ENCODE measurements at regions not wholly inside any gene's neighbourhood (a gene's known extent, or its start where the extent isn't known, plus 50 kb on each side); places are given as distances from the start of the nearest gene placed in this dataset.

GRCh38 chr16:13479549-13479948 lies 440.4 kb upstream of the ERCC4 start:
- Histone ChIP-seq H3K23me2 (ENCODE audit: insufficient read length, low read depth, low read length, poor library complexity, severe bottlenecking) (no peaks in the 10 kb centered on the region), H4K91ac (ENCODE audit: insufficient read length, low read depth, low read length) (no peak overlapping the region), H3K18ac (ENCODE audit: insufficient read length, low read depth, low read length) (no peak overlapping the region), H2BK15ac (ENCODE audit: low read depth, low read length) (no peak overlapping the region), H4K8ac (replicated peaks; ENCODE audit: insufficient read length, low read depth, low read length) (no peak overlapping the region), H3K23ac (ENCODE audit: insufficient read length, low read depth, low read length) (no peak overlapping the region), H3K9ac (ENCODE audit: extremely low read depth, insufficient read length, low read length) (no peak overlapping the region), H2BK12ac (ENCODE audit: insufficient read length, low read depth, low read length) (no peak overlapping the region), H3K27ac (ENCODE audit: insufficient read length, low read depth, low read length) (no peak overlapping the region), H3K27me3 (ENCODE audit: insufficient read depth, low read length) (no peaks in the 10 kb centered on the region), H2AK5ac (ENCODE audit: insufficient read length, low read length) (no peak overlapping the region), H3T11ph (ENCODE audit: low read length) (no peak overlapping the region), H4K5ac (ENCODE audit: insufficient read length, low read depth, low read length) (no peak overlapping the region), H3K4ac (ENCODE audit: low read depth, low read length) (no peak overlapping the region), H3K56ac (ENCODE audit: insufficient read length, low read depth, low read length) (no peak overlapping the region), H3K79me1 (ENCODE audit: insufficient read depth, low read depth, low read length, poor library complexity, severe bottlenecking) (no peaks in the 10 kb centered on the region), H2BK120ac (ENCODE audit: low read depth, low read length, poor library complexity, severe bottlenecking) (no peak overlapping the region), H3K9me3 (ENCODE audit: control insufficient read depth, low read depth, low read length) (no peaks in the 10 kb centered on the region), H3K4me2 (ENCODE audit: insufficient read depth, insufficient read length, low read length) (no peak overlapping the region), H2BK5ac (ENCODE audit: insufficient read length, low read length) (no peak overlapping the region), H3K79me2 (ENCODE audit: insufficient read depth, low read length) (no peaks in the 10 kb centered on the region), H2BK20ac (ENCODE audit: low read depth, low read length, poor library complexity, severe bottlenecking) (no peak overlapping the region), H4K20me1 (ENCODE audit: control insufficient read depth, insufficient read depth, insufficient read length) (no peaks in the 10 kb centered on the region), H3K14ac (ENCODE audit: insufficient read depth, low read length) (no peak overlapping the region), H3K4me1 (ENCODE audit: insufficient read depth, low read length) (no peaks in the 10 kb centered on the region), H2AFZ (ENCODE audit: low read length) (no peak overlapping the region)
- H3K27me3 Mint-ChIP-seq (ENCODE audit: low read depth), result no peaks in the 10 kb centered on the region; the same call in 1 of the 2 replicates
- TF ChIP-seq, protein P1, sequence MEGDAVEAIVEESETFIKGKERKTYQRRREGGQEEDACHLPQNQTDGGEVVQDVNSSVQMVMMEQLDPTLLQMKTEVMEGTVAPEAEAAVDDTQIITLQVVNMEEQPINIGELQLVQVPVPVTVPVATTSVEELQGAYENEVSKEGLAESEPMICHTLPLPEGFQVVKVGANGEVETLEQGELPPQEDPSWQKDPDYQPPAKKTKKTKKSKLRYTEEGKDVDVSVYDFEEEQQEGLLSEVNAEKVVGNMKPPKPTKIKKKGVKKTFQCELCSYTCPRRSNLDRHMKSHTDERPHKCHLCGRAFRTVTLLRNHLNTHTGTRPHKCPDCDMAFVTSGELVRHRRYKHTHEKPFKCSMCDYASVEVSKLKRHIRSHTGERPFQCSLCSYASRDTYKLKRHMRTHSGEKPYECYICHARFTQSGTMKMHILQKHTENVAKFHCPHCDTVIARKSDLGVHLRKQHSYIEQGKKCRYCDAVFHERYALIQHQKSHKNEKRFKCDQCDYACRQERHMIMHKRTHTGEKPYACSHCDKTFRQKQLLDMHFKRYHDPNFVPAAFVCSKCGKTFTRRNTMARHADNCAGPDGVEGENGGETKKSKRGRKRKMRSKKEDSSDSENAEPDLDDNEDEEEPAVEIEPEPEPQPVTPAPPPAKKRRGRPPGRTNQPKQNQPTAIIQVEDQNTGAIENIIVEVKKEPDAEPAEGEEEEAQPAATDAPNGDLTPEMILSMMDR (conservative IDR thresholded peaks at IDR 0.05), result no peak
- peaks cover 8 to 15% (median 10%) of the 10 kb centered on the region in 3 experiments for H3K36me3 Mint-ChIP-seq (ENCODE audit: insufficient read depth in 1 of 3, low read depth in 3 of 3)
- no peak overlapping the region for H3K27ac Mint-ChIP-seq
- H3K4me1 Mint-ChIP-seq, result peaks cover 0 to 7% of the 10 kb centered on the region in 2 experiments; a peak in 1 of 4 replicates
- no peak overlapping the region for H3K4me3 Mint-ChIP-seq
- peaks cover 11 to 12% of the 10 kb centered on the region in 2 experiments for H3K9me3 Mint-ChIP-seq
- no peak for DNase-seq
- no CpG with 5 or more reads among the region's 7 CpGs for WGBS (ENCODE audit: extremely low coverage, insufficient read length, low lambda C conversion rate)
